Mucosa of rectum (tissue), 2 donors: ENCODE measurements at regions not wholly inside any gene's neighbourhood (a gene's known extent, or its start where the extent isn't known, plus 50 kb on each side); places are given as distances from the start of the nearest gene placed in this dataset.

ENCODE experiments used
- H3K27ac ChIP-seq, 2 donors: one replicate each; pipeline ENCODE4 v1.7.0; 2013; ENCODE audit warnings: inconsistent platforms in 2 of 2, low read depth in 2 of 2, low read length in 2 of 2
- H3K27me3 ChIP-seq, 2 donors: one replicate each; pipeline ENCODE4 v1.7.0; 2013; ENCODE audit warnings: low read length in 2 of 2; ENCODE audit not compliant: control insufficient read depth in 2 of 2, insufficient read depth in 2 of 2
- H3K36me3 ChIP-seq, 2 donors: one replicate each; pipeline ENCODE4 v1.7.0; 2013; ENCODE audit warnings: low read length in 2 of 2; ENCODE audit not compliant: control insufficient read depth in 2 of 2, insufficient read depth in 2 of 2
- H3K4me1 ChIP-seq, 2 donors: one replicate each; pipeline ENCODE4 v1.7.0; 2013; ENCODE audit warnings: low read length in 2 of 2, mild to moderate bottlenecking in 1 of 2; ENCODE audit not compliant: control insufficient read depth in 2 of 2, insufficient read depth in 2 of 2
- H3K4me3 ChIP-seq, 2 donors: one replicate each; pipeline ENCODE4 v1.7.0; 2013; ENCODE audit warnings: low read length in 2 of 2
- H3K9ac ChIP-seq, 2 donors: one replicate each; pipeline ENCODE4 v1.7.0; 2013; ENCODE audit warnings: low read length in 2 of 2, low read depth in 1 of 2, mild to moderate bottlenecking in 1 of 2
- H3K9me3 ChIP-seq, 2 donors: one replicate each; pipeline ENCODE4 v1.7.0; 2013; ENCODE audit warnings: low read length in 2 of 2; ENCODE audit not compliant: control insufficient read depth in 2 of 2
- donor health status: healthy.
- donor health status: Normal muscosa, but diverticular disease.

DNA sequence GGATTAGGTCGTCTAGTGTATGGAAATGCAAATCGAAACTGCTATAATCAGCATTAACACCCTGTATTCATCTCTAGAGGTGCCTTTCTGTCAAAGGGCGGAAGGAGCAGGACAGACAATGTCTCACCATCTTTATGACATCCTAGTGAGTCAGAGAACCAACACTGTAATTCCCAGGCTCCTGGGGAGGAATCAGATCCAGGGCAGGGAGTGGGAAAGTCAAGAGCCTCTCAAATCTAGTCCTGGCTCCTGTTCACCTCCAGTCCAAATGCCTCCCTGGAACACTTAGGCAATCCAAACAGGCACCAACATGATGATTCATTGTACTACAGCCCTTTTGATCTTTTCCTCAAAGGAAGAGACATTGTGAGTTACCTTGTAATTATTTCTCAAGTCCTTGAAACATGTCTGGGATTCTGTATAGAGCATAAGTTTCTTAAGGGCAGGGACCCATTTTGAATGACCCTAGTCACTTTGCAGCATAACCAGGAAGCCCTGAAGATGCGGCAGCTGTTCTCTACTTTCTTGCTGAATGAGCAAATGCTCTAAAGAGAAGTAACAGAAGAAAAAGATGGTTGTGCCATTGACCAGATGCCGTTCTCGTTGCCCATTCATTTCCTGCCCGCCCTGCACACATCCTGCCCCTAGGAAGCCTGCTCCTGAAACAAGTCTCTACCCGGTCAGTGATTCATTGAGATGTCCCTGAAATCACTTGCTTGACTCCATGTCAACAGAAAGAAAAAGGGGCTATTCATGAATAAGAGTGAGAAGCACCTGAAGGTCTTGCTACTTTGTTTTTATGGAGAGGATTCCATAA lies 112.8 kb upstream of the JARID2 start:
- no peaks in the 10 kb centered on the region for H3K36me3 ChIP-seq
- no peaks in the 10 kb centered on the region for H3K9me3 ChIP-seq
- H3K27ac ChIP-seq = no peak overlapping the region
- H3K4me1 ChIP-seq = no peaks in the 10 kb centered on the region
- H3K4me3 ChIP-seq = no peak overlapping the region
- H3K27me3 ChIP-seq = no peaks in the 10 kb centered on the region
- H3K9ac ChIP-seq = no peak overlapping the region

DNA sequence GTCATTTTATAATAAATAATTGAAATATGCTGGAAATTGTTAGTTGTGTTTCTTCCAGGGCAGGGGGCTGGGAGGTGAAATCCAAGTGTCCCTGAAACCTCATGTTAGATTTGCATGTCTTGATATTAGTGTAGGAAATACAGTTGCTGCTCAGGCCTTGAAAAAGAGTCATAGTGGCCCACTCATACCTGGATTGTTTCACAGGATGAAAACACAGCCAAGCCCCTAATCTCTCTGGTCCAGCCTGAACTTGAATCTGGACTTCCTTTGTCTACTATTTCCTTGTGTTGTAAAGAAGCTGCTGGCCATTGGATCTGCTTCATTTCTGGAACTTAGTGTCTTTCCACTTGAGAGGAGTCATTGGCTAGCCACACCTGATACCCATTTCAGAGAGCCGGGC lies 108.8 kb upstream of the JARID2 start:
- Histone ChIP-seq H3K9ac (no peak overlapping the region), H3K9me3 (no peaks in the 10 kb centered on the region), H3K27ac (no peak overlapping the region), H3K4me3 (no peak overlapping the region), H3K27me3 (no peaks in the 10 kb centered on the region), H3K4me1 (no peaks in the 10 kb centered on the region), H3K36me3 (no peaks in the 10 kb centered on the region)

DNA sequence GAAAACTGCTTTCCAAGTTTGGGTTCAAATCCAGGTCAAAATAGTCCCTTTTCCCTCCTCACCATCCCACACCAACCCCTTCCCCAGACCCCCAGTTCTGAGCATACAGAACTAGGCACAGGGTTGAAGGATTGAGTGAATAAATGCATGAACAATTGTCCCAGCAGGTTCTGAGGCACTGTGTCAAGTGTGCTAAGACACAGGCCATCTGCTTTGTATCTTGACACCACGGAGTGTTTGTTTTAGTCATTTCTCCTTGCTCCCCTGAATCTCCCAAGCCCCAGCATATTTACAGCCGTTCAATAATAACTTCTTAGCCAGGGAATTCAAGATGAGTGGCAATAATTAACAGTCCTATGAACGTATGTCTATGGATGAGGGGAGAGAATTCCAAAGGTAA lies 102.8 kb upstream of the JARID2 start:
- Histone ChIP-seq H3K9ac (no peak overlapping the region), H3K9me3 (no peaks in the 10 kb centered on the region), H3K27ac (no peak overlapping the region), H3K4me3 (no peak overlapping the region), H3K27me3 (no peaks in the 10 kb centered on the region), H3K36me3 (no peaks in the 10 kb centered on the region), H3K4me1 (no peaks in the 10 kb centered on the region)

DNA sequence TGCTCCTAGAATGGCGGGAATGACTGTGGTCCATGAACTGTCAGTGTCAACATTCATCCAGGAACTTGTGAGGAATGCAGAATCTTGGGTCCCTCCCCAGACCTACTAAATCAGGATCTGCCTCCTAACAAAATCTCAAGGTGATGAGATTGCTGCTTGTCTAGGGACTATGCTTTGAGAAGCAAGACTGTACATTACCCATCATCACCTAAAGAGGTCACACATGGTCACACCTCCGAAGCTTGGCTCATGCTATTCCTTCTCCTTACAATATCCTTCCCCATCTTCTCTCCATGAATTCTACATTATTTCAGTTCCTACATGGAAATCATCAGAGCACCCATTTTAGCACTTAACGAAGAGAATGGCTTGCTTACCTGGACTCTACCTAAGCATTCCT lies 102.3 kb upstream of the JARID2 start:
- no peaks in the 10 kb centered on the region for H3K9me3 ChIP-seq

DNA sequence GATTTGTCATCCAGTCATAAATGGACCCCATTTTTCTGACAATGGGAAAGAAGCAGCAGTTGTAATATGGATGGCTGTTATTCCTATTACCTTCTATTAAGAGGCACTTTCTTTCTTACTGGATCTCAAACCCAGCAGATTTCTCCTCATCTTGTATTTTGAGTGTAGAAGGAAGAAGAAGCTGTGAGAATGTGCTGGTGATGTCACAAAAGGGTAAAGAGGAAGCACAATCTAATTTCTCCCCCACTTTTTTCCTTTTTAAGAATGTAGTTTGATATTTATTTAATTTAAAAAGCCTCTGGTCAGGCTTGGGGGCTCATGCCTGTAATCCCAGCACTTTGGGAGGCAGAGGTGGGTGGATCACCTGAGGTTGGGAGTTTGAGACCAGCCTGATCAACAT lies 100.0 kb upstream of the JARID2 start:
- Histone ChIP-seq H3K9ac (no peak overlapping the region), H3K4me1 (no peaks in the 10 kb centered on the region), H3K27me3 (no peaks in the 10 kb centered on the region), H3K4me3 (no peak overlapping the region), H3K36me3 (no peaks in the 10 kb centered on the region), H3K9me3 (no peaks in the 10 kb centered on the region), H3K27ac (no peak overlapping the region)

More for the DNA sequence above, 102.3 kb upstream of the JARID2 start:
- Histone ChIP-seq H3K27me3 (no peaks in the 10 kb centered on the region), H3K36me3 (no peaks in the 10 kb centered on the region), H3K9ac (no peak overlapping the region), H3K4me1 (no peaks in the 10 kb centered on the region), H3K27ac (no peak overlapping the region), H3K4me3 (no peak overlapping the region)

DNA sequence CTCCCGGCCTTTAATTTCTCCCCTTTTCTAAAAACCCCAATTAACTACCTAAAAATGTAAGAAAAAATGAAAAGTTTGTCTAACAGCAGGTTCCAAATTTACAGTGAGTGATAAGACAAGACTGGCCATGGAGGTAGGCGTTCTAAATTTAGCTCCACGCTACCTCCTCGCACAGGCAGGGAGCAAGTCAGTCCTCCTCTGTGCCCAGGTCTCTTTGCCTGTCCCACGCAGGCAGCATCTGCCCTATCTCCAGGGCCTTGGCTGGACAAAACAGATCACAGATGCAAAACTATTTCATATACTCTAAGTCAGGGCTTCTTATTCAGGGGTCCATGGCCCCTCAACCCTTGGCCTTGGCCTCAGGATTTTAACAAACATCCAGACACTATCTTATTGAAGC lies 98.0 kb upstream of the JARID2 start:
- Histone ChIP-seq H3K9ac (no peak overlapping the region), H3K36me3 (no peaks in the 10 kb centered on the region), H3K4me1 (no peaks in the 10 kb centered on the region), H3K27me3 (no peaks in the 10 kb centered on the region), H3K9me3 (no peaks in the 10 kb centered on the region), H3K27ac (no peak overlapping the region), H3K4me3 (no peak overlapping the region)

DNA sequence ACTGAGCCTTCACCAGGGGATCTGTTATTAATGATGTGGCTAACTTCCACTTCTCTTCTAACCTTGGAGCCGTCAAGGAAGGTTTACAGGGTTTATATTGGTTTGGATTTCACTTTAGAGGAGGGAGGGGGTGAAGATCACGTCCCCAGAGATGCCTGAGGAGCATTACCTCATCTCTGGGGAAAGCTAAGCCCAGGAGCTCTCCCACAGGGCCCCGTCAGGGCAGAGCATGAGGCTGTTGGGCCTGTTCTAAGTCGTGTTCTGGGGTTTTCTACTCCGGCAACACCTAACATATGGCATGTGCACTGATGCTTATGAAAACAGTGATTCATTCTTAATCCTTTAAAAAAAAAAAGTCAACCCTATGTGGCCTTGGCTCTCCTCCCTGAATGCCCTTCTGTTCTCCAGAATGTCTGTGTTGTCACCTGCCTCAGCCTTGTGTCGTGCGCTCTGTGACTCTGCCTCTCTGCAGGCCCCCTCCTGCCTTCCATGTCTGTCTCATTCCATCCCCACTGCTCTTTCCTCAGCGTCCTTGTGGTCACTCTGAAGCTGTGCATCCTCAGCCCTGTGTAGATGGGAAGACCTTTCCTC lies 97.4 kb upstream of the JARID2 start:
- no peaks in the 10 kb centered on the region for H3K4me1 ChIP-seq
- H3K27me3 ChIP-seq = no peaks in the 10 kb centered on the region
- H3K27ac ChIP-seq = no peak overlapping the region
- no peaks in the 10 kb centered on the region for H3K36me3 ChIP-seq
- H3K9ac ChIP-seq = no peak overlapping the region
- no peak overlapping the region for H3K4me3 ChIP-seq
- H3K9me3 ChIP-seq = no peaks in the 10 kb centered on the region

DNA sequence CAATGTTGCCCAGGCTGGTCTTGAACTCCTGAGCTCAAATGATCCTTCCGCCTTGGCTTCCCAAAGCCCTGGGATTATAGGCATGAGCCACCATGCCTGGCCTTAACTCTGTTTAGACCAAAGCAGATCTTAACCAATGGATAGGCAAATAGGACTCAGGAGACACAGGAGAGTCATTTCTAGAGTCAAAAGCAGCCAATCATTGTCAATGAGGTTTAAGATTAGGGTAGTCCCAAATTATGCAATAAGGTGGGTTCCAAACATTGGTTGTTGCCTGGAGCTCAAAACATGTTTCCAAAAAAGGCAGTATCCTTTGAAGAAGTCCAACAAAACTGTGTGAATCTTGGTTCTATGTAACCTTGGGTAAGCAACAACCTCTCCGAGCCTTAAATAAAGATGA lies 95.7 kb upstream of the JARID2 start:
- no peaks in the 10 kb centered on the region for H3K36me3 ChIP-seq
- no peaks in the 10 kb centered on the region for H3K27me3 ChIP-seq
- H3K4me1 ChIP-seq = no peaks in the 10 kb centered on the region
- no peaks in the 10 kb centered on the region for H3K9me3 ChIP-seq
- H3K27ac ChIP-seq = no peak overlapping the region
- no peak overlapping the region for H3K4me3 ChIP-seq
- no peak overlapping the region for H3K9ac ChIP-seq

DNA sequence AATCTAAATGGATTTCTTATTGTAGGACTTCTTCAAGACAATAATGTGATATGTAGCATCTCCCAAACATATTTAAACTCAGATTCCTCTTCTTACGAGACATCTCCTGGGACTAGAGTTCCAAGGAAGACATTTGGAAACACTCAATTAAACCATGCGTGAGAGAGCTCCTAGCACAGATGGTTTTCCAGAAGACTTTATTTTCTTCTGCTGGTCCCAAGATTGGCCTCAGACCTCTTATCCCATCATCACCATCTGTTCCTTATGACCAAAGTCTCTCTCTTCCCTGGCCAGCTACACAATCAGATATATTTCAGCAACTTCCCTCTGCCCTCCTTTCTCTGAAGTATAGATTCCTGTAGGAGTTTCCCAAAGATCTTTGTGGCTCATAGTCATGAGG lies 93.2 kb upstream of the JARID2 start:
- Histone ChIP-seq H3K9ac (no peak overlapping the region), H3K36me3 (no peaks in the 10 kb centered on the region), H3K4me3 (no peak overlapping the region), H3K9me3 (no peaks in the 10 kb centered on the region), H3K27ac (no peak overlapping the region), H3K27me3 (no peaks in the 10 kb centered on the region), H3K4me1 (no peaks in the 10 kb centered on the region)

DNA sequence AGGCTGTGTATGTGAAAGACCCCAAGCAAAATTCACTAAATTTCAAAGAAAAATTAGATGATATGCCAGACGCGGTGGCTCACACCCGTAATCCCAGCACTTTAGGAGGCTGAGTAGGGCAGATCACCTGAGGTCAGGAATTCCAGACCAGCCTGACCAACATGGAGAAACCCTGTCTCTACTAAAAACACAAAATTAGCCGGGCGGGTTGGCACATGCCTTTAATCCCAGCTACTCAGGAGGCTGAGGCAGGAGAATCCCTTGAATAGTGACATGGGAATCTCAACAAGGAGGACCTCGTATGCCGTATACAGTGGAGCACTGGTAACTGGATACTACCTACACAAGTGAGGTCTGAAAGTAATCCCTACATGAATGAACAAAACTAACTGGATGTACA lies 92.7 kb upstream of the JARID2 start:
- Histone ChIP-seq H3K9me3 (no peaks in the 10 kb centered on the region), H3K27ac (no peak overlapping the region), H3K4me3 (no peak overlapping the region), H3K9ac (no peak overlapping the region), H3K4me1 (no peaks in the 10 kb centered on the region), H3K27me3 (no peaks in the 10 kb centered on the region), H3K36me3 (no peaks in the 10 kb centered on the region)
